ENCODE measurements at regions not wholly inside any gene's neighbourhood (a gene's known extent, or its start where the extent isn't known, plus 50 kb on each side); places are given as distances from the start of the nearest gene placed in this dataset.

DNA sequence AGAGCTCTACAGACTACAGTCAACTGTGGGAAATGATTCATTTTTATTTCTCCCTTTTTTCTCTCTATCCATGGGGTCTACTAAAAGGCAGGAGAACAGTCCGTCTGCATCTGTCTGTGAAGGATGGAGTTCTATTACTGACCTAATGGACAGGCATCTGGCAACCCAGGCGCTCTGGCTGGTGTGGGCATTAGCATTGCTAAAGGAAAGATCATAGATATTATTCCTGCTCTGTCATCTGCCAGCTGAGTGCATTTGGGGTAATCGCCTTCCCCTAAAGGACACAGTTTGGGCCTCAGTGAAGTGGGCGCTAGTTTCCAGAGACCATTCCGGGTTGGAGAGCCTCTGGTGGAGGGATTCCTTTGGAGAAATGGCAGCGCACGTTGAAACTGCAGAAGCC, 201.3 kb upstream of the TCERG1L start:
- TF ChIP-seq CTCF (IDR thresholded peaks at IDR 0.05; ENCODE audit: low read depth, low read length), result no peak
- no peak for DNase-seq (ENCODE audit: extremely low read depth, low read depth)

DNA sequence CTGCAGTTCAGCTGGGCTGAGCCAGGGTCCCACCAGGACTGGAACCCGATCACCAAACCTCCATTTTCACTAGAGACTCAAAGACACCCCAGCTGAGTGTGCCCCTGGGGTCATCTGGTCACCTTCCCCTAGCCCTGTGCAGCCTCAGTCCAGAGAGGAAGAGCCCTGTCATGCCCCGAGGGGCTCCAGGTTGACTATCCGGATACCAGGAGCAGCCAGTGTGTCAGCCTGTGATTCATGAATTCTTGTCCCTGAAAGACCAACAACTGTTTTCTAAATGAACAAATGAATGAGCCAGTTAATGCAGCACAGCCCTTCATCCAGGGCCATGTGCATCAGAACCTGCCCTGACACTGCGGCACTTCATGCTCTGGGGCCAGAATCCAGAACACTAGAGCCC, 201.9 kb upstream of the TCERG1L start:
- no peak for TF ChIP-seq CTCF (IDR thresholded peaks at IDR 0.05; ENCODE audit: low read depth, low read length)
- DNase-seq (ENCODE audit: extremely low read depth, low read depth), result no peak

DNA sequence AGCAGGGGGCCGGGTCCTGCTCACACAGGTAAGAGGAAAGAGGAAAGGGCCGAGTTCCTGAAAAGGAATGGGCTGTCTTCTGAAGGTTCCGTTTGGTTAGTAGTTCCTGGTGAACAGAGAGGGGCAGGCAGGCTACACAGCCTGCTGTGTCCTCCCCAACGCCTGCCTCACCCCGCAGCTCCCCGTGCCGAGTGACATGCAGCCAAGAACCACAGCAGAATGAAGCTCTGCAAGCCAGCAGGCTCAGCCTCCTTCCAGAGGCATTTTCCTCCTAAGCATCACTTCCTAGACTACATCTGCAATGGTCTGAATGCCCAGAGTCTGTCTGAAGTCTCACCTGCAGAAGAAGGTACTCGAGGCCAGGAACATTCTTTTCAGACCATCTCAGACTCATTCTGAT, 202.4 kb upstream of the TCERG1L start:
- no peak for TF ChIP-seq CTCF (IDR thresholded peaks at IDR 0.05; ENCODE audit: low read depth, low read length)
- DNase-seq (ENCODE audit: extremely low read depth, low read depth), result no peak

GRCh38 chr10:131514454-131514853, 202.9 kb upstream of the TCERG1L start:
- no peak for DNase-seq (ENCODE audit: extremely low read depth, low read depth)

GRCh38 chr10:131516285-131516684, 204.8 kb upstream of the TCERG1L start:
- DNase-seq (ENCODE audit: extremely low read depth, low read depth), result no peak
- TF ChIP-seq CTCF (IDR thresholded peaks at IDR 0.05; ENCODE audit: low read depth, low read length), result no peak

More at GRCh38 chr10:131514454-131514853, 202.9 kb upstream of the TCERG1L start:
- TF ChIP-seq CTCF (IDR thresholded peaks at IDR 0.05; ENCODE audit: low read depth, low read length), result no peak

- no peak for DNase-seq (ENCODE audit: extremely low read depth, low read depth)
Measured at GRCh38 chr10:131517781-131518180, 206.3 kb upstream of the TCERG1L start.

More at GRCh38 chr10:131517781-131518180, 206.3 kb upstream of the TCERG1L start:
- no peak for TF ChIP-seq CTCF (IDR thresholded peaks at IDR 0.05; ENCODE audit: low read depth, low read length)
